ENCODE measurements at regions not wholly inside any gene's neighbourhood (a gene's known extent, or its start where the extent isn't known, plus 50 kb on each side); places are given as distances from the start of the nearest gene placed in this dataset.

DNA sequence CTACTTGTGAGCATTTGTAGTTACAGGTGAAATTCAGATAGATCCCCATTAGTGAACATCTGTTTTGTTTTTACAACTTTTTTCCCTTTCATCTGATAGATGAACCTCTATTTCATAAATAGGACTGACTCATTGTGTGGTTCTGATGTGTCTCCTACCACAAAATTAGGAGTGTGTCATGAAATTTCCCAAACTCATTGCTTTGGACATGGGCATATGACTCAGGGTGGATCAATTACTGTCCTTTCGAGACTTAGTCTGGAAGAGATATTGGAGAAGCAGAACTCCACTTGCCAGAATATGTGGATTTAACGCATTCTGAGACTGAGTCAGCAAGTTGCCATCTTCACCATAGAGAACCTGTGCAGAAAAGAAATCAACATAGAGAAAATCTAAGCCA, 53.5 kb upstream of the PCDH10 start:
- Histone ChIP-seq H3K9me3 (no peaks in the 10 kb centered on the region), H3K36me3 (no peaks in the 10 kb centered on the region), H3K27ac (no peak overlapping the region), H3K4me3 (no peak overlapping the region), H3K27me3 (no peaks in the 10 kb centered on the region), H3K4me1 (no peaks in the 10 kb centered on the region), H3K9ac (ENCODE audit: low read depth in 2 of 2, low read length in 2 of 2) (no peak overlapping the region)
- no peak for DNase-seq
- intact Hi-C loops (cut with DNase I), result no loop called here
- TF ChIP-seq, protein P1, sequence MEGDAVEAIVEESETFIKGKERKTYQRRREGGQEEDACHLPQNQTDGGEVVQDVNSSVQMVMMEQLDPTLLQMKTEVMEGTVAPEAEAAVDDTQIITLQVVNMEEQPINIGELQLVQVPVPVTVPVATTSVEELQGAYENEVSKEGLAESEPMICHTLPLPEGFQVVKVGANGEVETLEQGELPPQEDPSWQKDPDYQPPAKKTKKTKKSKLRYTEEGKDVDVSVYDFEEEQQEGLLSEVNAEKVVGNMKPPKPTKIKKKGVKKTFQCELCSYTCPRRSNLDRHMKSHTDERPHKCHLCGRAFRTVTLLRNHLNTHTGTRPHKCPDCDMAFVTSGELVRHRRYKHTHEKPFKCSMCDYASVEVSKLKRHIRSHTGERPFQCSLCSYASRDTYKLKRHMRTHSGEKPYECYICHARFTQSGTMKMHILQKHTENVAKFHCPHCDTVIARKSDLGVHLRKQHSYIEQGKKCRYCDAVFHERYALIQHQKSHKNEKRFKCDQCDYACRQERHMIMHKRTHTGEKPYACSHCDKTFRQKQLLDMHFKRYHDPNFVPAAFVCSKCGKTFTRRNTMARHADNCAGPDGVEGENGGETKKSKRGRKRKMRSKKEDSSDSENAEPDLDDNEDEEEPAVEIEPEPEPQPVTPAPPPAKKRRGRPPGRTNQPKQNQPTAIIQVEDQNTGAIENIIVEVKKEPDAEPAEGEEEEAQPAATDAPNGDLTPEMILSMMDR (IDR thresholded peaks at IDR 0.05), result no peak

DNA sequence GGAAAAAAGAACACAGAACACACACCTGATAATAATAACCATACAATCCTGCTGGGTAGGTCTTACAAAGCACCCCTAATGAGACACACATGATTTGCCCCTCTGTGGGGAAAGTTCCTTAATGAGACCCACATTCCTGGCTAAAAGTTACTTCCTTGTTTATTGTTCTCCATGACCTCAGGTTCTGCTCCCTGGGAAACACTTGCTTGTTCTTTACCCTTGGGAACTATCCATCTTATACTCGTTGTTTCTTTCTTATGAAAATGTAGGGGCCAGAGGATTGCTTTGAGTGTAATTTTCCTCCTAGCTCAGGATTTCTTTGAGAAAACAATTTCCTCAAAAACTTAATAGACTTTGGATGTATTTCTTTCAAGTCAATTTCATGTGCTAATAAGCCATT, 52.1 kb upstream of the PCDH10 start:
- intact Hi-C loops (cut with DNase I), result no loop called here
- Histone ChIP-seq H3K27me3 (no peaks in the 10 kb centered on the region), H3K36me3 (no peaks in the 10 kb centered on the region), H3K27ac (no peak overlapping the region), H3K4me3 (no peak overlapping the region), H3K9me3 (no peaks in the 10 kb centered on the region), H3K4me1 (no peaks in the 10 kb centered on the region), H3K9ac (ENCODE audit: low read depth in 2 of 2, low read length in 2 of 2) (no peak overlapping the region)
- TF ChIP-seq, protein P1 (IDR thresholded peaks at IDR 0.05), result no peak
- DNase-seq, result no peak
